Jurkat, Clone E6-1 (cell line): ENCODE measurements at regions not wholly inside any gene's neighbourhood (a gene's known extent, or its start where the extent isn't known, plus 50 kb on each side); places are given as distances from the start of the nearest gene placed in this dataset.
"Not testable (repeated sequence)": the region's sequence is repeated elsewhere in the genome, so short reads cannot be mapped to it uniquely, and the experiment has no call there.

Experiments
- DNase-seq: peaks from one replicate; pipeline ENCODE4 v3.0.0-alpha.2; 2011; ENCODE audit warnings: low read depth, low spot score
- H3K4me3 ChIP-seq: 2 replicates; pipeline ENCODE4 v1.5.1; 2011; ENCODE audit warnings: mild to moderate bottlenecking, low read length, control low read depth, moderate library complexity

DNA sequence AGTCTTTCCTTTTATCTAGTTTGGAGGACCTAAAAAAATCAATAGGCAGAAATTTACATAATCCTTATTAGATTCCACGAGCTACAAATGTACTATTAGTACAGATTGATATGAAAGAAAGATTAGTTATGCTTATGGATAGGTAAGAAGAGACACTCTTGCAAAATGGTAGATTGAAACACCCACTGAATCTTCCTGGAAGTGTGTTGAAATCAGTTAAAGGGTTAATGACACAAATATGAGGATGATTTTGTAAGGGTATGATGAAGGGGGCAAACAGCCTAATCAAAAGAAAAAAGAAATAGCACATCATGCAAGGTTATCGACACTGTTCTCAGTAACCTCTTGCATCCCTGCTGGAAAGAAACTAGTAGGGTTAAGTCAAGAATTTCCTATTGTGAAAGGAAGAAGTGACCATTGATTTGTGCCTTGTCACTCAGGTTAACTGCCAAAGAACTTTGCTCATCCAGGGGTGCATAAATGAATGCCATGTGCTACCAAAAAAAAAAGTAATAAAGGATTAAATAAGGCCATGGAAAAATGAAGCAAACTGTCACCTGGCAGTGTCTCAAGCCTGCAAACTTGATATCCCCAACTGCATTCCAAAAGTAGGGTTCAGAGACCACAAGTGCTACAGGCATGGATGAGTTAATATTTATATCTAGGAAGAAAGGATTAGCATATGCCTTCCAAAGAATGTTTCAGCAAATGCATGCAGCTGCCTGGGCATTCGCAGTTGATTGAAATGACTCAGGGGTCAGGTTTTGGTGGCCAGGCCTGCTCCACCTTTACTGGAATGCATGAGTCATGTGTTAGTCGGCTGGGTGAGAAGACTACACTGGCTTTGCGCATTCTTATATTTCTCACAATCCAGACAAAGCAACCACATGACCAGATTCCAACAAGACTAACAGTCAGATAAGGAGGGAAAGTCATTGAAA lies 78.3 kb upstream of the ATXN3L start:
- DNase-seq = no peak

DNA sequence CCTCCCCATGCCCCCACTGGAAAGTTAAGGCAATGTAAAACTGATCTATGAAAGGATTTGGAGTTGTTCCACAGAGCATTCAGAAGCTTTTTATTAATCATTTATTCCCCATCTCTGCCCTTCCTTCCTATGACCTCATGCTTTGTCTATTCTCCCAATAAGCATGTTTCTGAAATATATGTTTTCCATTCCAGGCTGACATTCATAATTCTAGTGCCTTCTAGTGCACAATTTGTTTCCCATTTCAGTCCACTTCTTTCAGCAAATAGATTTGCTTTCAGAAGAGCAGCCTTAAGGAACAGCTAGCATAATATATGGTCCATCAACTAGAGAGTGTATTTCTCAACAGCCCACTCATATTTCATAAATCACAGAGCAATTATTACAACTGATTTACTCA lies 77.1 kb upstream of the ATXN3L start:
- DNase-seq = no peak
- no peak overlapping the region for H3K4me3 ChIP-seq

More for the DNA sequence above, 78.3 kb upstream of the ATXN3L start:
- no peak overlapping the region for H3K4me3 ChIP-seq

DNA sequence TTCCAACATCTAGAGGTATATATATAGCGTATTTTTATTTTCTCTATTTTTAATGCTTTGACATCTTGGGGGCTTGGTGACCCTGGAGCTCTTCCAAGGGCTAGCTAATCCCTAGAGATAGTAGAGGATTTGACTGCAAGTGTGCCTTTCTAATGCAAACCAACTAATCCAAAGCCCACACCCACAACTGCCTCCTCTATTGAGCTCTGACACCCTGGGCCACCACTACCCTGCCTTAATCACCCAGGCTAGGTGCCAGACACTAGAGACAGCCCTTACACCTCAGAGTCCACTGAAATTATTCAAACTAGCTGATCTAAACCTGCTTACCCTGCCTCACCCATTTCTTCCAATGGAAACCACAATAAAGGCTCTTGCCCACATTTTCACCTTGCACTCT lies 69.6 kb upstream of the ATXN3L start:
- DNase-seq = no peak
- H3K4me3 ChIP-seq = no peak overlapping the region

DNA sequence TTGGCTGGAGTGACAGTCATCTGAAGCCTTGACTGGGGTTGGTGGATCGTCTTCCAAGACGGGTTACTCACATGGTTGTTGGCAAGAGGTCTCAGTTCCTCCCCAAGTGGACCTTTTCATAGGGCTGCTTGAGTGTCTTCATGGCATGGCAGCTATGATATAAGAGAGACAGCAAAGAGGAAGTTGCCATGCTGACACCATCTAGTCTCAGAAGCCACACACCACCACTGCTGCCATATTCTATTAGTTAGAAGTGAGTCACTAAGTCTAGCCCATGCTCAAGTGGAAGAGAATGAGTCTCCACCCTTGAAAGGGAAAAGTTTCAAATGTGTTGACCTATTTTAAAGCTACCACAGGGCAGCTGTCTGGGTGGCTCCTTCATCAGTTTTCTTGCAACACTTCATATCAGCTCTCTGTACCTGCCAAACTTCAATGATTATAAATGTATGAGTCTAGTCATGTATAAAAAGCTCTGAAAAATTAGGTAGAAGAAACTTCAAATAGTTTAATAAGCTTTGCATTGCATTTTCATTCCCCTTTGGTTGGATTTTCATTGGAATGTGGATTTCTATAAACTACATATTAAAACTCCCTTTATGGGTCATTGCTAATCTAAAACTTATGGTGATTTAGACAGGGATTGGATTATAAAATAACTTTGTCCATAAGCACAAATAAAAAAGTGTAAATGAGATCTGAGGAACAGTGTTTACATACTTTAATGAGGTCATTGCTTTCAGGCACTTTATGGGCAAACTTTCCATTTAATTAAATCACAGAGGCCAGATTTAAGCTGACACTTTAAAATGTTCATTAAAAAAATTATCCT lies 68.0 kb upstream of the ATXN3L start:
- no peak overlapping the region for H3K4me3 ChIP-seq
- no peak for DNase-seq

DNA sequence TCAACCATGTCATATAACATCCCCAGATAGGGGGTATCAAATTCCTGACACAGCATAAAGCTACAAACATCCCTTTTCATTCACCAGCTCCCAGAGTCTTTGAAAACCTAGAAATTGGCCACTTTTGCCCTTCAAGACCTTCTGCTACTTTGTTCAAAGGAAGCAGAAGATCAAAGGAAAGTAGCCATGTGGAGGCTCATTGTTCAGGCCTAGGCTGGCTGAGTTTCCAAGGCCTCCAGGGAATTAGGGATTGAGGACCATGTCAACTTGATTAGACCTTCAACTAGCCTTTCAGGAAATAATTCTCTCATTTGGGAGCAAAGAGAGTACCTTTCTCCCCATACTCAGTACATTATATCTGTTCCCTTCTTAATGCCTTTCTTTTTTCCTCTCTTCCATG lies 66.8 kb upstream of the ATXN3L start:
- no peak for DNase-seq
- H3K4me3 ChIP-seq = no peak overlapping the region

DNA sequence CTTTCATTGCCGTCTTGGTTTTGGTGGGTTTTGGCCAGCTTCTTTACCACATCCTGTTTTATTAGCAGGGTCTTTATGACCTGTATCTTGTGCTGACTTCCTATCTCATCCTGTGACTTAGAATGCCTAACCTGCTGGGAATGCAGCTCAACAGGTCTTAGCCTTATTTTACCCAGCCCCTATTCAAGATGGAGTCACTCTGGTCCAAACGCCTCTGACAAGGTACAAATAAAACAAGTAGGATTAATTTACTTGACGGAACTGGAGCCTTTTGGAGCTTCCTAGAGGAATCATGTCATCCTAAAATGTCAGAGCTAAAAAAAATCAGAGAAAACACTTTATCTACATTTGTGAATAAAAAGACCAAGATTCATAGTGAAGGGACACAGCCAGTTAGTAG lies 66.2 kb upstream of the ATXN3L start:
- DNase-seq = no peak

DNA sequence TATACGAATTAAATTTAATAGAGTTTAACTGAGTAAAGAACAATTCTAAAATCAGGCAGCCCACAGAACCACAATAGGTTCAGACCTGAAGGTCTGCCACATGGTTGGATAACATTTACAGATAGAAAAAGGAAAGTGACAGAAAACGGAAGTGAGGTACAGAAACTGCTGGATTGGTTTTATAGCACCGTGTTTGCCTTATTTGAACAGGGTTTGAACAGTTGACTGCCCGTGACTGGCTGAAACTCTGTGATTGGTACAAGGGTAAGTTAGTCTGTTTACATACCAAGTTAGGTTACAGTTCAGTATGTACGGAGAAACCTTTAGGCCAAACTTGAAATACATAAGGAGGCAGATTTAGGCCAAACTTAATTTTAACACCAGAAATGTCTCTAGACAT lies 64.1 kb upstream of the ATXN3L start:
- no peak for DNase-seq
- no peak overlapping the region for H3K4me3 ChIP-seq

More for the DNA sequence above, 66.2 kb upstream of the ATXN3L start:
- H3K4me3 ChIP-seq = no peak overlapping the region

DNA sequence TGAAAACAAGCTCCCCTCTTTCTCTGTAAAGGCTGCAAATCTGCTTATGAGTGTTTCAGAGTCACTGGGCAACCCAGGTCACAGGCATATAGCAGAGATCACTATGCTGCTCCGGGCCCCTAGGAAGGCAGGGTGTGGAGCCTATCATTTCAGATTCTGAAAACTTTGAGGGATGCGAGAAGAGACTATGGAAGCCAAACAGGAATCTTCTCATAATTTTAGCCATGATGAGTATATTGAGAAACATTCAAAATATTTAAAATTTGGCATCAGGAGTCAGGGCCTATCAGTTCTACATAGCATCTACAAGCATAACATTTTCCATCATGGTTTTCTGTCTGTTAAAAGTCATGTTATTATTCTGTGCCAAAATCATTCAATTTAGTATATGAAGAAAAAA lies 61.7 kb upstream of the ATXN3L start:
- H3K4me3 ChIP-seq = no peak overlapping the region
- no peak for DNase-seq

DNA sequence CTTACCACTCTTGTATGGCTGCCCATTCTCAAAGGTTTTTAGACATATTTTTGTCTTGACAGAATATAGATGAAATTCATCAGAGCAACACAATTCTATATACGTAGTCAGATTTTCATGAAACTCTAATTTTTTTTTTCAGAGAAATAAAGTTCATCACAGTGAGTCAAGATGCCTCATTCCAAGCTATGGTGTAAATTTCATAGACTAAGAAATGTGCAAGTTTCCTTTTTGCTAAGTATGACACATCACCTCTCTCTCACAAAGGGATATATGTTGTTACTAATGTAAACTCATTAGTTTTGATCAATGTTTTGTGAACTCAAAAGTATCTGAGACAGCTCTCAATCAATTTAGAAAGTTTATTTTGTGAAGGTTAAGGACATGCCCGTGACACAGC lies 60.4 kb upstream of the ATXN3L start:
- DNase-seq = no peak
- no peak overlapping the region for H3K4me3 ChIP-seq

DNA sequence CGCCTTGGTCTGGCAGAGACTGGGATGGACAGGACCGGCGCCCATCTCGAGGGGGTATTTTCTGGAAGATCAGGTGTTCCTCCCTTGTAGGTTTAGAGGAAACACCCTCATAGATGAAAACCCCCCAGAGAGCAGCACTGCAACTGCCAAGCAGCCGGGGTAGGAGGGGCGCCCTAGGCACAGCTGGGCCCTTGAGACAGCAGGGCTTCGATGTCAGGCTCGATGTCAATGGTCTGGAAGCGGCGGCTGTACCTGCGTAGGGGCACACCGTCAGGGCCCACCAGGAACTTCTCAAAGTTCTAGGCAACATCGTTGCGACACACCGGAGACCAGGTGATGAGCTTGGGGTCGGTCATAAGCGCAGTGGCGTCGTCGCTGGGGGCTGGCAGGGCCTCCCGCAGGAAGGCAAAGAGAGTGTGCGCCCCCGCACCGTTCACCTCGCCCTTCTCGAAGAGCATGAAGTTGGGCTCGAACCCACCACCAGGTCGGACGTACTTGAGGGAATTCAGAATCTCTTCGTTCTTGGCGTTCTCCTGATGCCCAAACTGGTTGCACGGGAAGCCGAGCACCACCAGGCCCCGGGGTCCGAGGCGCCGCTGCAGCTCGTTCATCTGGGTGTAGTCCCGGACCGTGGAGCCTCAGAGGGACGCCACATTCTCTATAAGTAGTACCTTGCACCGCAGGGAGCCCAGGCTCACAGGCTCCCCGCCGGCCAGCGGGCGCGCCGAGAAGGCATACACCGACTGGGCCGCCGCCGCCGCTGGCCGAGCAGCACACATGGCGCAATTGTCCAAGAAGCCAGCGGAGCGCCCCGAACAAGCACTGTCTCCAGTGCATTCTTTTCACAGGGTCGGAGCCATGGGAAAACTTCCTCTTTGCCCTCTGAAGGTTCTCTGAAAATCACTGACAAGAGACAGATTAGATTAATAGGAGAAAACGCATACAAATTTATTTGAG lies 59.0 kb upstream of the ATXN3L start:
- DNase-seq, H3K4me3 ChIP-seq: not testable (repeated sequence)

DNA sequence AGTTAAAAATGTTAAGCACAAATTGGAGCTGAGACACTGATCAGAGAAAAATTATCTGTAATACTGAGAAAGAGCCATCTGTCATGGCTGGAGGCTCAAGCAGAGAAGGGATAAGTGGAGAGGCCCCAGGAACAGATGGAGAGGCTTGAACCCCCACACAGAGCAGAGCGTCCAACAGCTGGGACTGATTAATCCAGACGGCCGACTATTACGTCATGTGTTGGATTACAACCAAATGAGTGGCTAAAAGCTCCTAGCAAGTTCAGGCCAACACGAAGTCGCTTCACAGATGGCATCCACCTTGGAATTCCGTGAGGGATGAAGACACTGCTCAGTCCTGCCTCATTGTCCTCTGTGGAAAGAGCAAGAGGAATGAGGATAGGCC lies 57.7 kb upstream of the ATXN3L start:
- no peak for DNase-seq
- H3K4me3 ChIP-seq = no peak overlapping the region

DNA sequence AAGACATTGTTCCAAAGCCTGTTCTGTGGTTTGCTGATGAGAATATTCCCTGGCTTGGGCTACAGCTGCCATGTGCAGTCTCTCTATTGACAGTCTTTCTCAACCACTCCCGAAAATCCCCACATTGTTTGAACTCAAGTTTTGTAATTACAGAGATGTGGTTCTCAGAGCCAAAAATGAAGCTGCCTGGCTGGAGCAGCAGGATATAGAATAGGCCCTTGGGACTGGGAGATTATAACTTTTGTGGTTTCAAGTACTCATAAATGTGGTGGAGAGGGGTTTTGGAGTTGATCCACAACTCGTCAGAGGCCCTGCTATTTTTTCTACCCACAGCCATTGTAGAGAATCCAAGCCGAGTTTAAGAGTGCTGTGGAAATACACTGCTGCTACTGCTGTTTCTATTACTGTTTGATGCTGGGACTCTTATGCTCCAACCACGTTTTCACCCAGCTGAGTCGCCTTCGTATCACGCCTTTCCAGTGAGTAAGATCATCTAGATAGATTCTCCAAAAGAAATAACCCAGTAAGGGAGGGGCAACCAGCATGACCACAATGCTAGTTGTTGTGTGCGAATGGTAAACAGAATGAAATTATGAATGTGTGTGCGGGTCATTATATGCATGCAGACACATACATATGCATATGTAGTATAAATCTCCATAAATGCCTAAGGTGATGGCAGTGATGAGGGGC lies 57.1 kb upstream of the ATXN3L start:
- peak; percentile 45 for DNase-seq
- H3K4me3 ChIP-seq = no peak overlapping the region

DNA sequence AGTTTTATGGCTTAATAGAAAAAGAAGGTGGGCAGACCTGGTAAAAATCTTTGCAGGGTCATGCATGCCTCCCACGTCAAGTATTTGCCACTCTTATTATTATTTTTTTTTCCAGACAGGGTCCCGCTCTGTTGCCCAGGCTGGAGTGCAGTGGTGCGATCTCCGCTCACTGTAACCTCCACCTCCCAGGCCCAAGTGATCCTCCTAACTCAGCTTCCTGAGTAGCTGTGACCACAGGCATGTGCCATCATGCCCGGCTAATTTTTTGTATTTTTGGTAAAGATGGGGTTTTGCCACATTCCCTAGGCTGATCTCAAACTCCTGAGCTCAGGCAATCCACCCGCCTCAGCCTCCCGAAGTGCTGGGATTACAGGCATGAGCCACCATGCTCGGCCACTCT lies 55.7 kb upstream of the ATXN3L start:
- not testable (repeated sequence) for DNase-seq, H3K4me3 ChIP-seq

DNA sequence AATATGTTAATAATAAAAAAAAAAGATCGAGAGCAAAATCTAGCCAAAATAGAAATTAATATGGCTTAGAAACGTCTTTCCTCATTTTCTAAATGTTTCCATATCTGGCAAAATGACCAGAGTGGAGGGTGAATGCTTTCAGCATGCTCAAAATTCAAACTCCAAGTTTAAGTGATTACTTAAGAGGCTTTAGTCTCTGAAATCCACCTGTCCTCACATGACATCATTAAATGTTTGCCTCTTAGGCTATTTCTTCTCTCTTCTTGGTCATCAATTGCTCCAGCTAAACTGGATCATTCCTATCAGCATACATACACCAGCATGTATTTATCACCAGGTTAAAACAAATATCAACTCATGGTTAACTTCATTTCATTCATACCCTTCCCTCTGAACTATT lies 54.5 kb upstream of the ATXN3L start:
- no peak for DNase-seq
- no peak overlapping the region for H3K4me3 ChIP-seq

DNA sequence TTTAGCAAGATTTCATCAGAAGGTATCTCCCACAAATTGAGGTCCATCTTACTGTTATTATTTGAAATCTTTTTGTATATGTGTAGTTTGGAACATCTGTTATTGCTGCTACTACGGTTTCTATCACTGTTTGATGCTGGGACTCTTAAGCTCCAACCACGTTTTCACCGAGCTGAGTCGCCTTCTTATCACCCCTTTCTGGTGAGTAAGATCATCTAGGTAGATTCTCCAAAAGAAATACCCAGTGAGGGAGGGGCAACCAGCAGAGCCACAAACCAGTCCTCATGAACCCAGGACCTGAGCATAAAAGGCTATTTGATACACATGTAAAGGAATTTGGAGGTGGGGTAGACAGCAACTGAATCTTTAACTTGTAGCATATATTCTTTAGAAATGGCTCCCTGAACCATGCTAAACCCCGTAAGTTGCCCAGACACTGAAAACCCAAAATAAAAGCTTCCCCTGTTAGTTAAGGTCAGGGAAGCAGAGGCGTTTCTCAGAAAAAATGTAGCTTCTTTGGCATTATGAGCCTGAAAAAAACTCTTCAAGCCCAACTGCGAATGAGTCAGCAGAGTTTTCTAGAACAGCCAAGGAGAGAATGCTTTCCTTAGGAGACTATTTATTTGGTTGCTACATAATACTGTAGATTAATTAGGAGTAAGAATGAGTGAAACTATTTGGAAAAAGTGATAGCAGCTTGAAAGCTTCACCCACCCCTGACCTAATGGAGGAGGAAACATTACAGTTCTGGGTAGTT lies 53.8 kb upstream of the ATXN3L start:
- no peak overlapping the region for H3K4me3 ChIP-seq
- DNase-seq = no peak

DNA sequence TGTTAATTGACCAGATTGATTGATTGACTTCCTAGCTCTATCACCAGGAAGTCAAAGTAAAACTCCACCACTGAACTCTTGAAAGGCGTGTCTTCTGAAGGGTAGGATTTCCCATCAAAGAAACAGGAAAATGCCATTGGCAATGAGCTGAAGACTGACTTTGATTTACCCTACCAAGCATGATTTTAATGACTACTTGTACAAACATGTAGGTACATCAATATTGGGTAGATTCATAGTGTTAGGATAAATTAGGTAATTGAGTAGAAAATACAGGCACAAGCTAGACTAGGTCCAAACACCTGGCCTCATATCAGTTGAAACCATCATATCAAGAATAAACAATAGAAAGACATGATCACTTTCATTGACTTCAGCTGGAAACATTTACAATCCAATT lies 53.2 kb upstream of the ATXN3L start:
- no peak for DNase-seq

DNA sequence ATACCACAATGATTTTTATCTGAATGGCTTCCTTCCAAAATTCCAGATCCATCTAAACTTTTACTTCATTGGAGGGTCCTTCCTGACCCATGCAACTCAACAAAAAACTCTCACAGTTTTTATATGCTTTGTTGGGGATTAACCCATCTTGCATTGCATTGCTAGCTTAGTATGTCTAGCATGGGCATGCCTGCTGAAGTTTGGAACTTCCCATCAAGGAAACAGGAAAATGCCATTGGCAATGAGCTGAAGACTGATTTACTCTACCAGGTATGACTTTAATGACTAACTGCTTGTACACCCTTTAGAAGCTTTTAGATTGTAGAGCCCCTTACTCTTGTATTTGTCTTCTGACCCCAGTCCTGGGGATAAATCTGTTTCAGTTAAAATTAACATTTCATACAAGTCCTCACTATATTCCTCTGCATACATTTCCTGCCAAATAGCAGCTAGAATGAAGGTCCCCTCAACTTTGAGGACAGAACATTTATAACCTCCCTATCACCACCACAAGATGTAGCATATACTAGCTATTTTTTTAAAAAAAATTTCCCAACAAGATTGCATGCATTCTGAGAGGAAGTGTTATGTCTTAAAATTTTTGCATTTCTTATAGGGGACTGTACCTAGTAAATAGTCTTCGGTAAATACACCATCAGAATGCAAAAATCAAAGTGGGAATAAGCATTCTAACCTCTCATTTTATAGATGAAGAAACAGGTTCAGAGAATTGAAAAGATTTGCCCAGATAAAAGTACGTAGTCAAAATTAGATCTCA lies 52.5 kb upstream of the ATXN3L start:
- no peak for DNase-seq

More for the DNA sequence above, 53.2 kb upstream of the ATXN3L start:
- no peak overlapping the region for H3K4me3 ChIP-seq

More for the DNA sequence above, 52.5 kb upstream of the ATXN3L start:
- H3K4me3 ChIP-seq = no peak overlapping the region
